PC-3 (cell line): ENCODE measurements at regions not wholly inside any gene's neighbourhood (a gene's known extent, or its start where the extent isn't known, plus 50 kb on each side); places are given as distances from the start of the nearest gene placed in this dataset.
A peak's percentile ranks its signal among the peaks of the same experiment; 100 is the strongest.

Source experiments
- ATAC-seq: fragments of 200-7000 bp; cut with Tn5 transposase; 2 replicates; pipeline ENCODE4 v1.9.1; 2020; ENCODE audit warnings: mild to moderate bottlenecking, moderate library complexity
- BruUV-seq: library from RNA; stranded (reverse); fragments of 400-500 nt; replicated peaks from 2 replicates; lab custom pipeline; 2021; lab: Mats Ljungman, UMichigan
- CTCF ChIA-PET: fragments of 300-600 bp; sonication (Branson Sonifier 250); formaldehyde crosslinking; loops from one replicate; lab custom pipeline; 2022; ENCODE audit warnings: antibody characterized with exemption; lab: Charles Lee
- POLR2A ChIA-PET: fragments of 300-600 bp; sonication (Branson Sonifier 250); formaldehyde crosslinking; loops from one replicate; lab custom pipeline; 2022; ENCODE audit warnings: antibody characterized with exemption; ENCODE audit not compliant: unreplicated experiment; lab: Charles Lee
- DNase-seq: peaks from one replicate; pipeline ENCODE4 v3.0.0-alpha.2; 2015
- H2AFZ ChIP-seq: fragments of 300-600 bp; sonication (generic); 2 replicates; pipeline ENCODE4 v1.6.0; 2016; ENCODE audit warnings: antibody characterized with exemption, low read length
- H3F3A ChIP-seq: fragments of 300-600 bp; sonication (generic); one replicate; pipeline ENCODE4 v1.6.0; 2017; ENCODE audit warnings: antibody characterized with exemption, low read length, control low read depth, mild to moderate bottlenecking; ENCODE audit not compliant: unreplicated experiment
- H3K27ac ChIP-seq: fragments of 300-600 bp; sonication (generic); 2 replicates; pipeline ENCODE4 v1.5.1; 2016; ENCODE audit warnings: mild to moderate bottlenecking, low read length
- H3K27me3 ChIP-seq: fragments of 300-600 bp; sonication (generic); 2 replicates; pipeline ENCODE4 v1.6.1; 2016; ENCODE audit warnings: low read length, mixed read lengths
- H3K36me3 ChIP-seq: fragments of 300-600 bp; sonication (generic); 2 replicates; pipeline ENCODE4 v1.6.1; 2016; ENCODE audit warnings: low read depth, mixed run types, low read length, mixed read lengths
- H3K4me1 ChIP-seq: fragments of 300-600 bp; sonication (generic); 2 replicates; pipeline ENCODE4 v1.5.1; 2016; ENCODE audit warnings: low read length; ENCODE audit not compliant: insufficient read depth
- H3K4me2 ChIP-seq: fragments of 300-600 bp; sonication (generic); 2 replicates; pipeline ENCODE4 v1.6.0; 2016; ENCODE audit warnings: low read length
- H3K4me3 ChIP-seq: fragments of 300-600 bp; sonication (generic); 2 replicates; pipeline ENCODE4 v1.5.1; 2016; ENCODE audit warnings: mild to moderate bottlenecking, low read length, mixed read lengths
- H3K79me2 ChIP-seq: fragments of 300-600 bp; sonication (generic); 2 replicates; pipeline ENCODE4 v1.6.1; 2017; ENCODE audit warnings: low read length, mixed read lengths
- H3K9ac ChIP-seq: fragments of 300-600 bp; sonication (generic); 2 replicates; pipeline ENCODE4 v1.6.0; 2016; ENCODE audit warnings: mild to moderate bottlenecking, low read length
- H3K9me2 ChIP-seq: fragments of 300-600 bp; sonication (generic); replicated peaks from 2 replicates; pipeline ENCODE4 v1.6.1; 2016; ENCODE audit warnings: mixed run types, low read length, mixed read lengths
- H3K9me3 ChIP-seq: fragments of 300-600 bp; sonication (generic); 2 replicates; pipeline ENCODE4 v1.6.1; 2016; ENCODE audit warnings: low read length, mixed read lengths
- H4K20me1 ChIP-seq: fragments of 300-600 bp; sonication (generic); 2 replicates; pipeline ENCODE4 v1.6.1; 2016; ENCODE audit warnings: low read length, mixed read lengths
- EZH2 ChIP-seq: fragments of 300-600 bp; sonication (generic); IDR thresholded peaks from one replicate; pipeline ENCODE4 v1.6.1; 2017; ENCODE audit warnings: antibody characterized with exemption, mild to moderate bottlenecking, low read length; ENCODE audit not compliant: unreplicated experiment
- EZH2phosphoT487 ChIP-seq: fragments of 300-600 bp; sonication (generic); IDR thresholded peaks from 2 replicates; pipeline ENCODE4 v1.6.1; 2018; ENCODE audit warnings: mild to moderate bottlenecking, antibody characterized with exemption, low read length, borderline replicate concordance
- intact Hi-C: fragments of 100-400 bp; cut with micrococcal nuclease; formaldehyde crosslinking; loops from 2 replicates; pipeline ENCODE4 v1.9.0; 2023
- TF ChIP-seq, protein P1 (sequence below): fragments of 300-600 bp; sonication (generic); conservative IDR thresholded peaks from 2 replicates; pipeline ENCODE4 v1.5.1; 2017; ENCODE audit warnings: antibody characterized with exemption, low read depth, mild to moderate bottlenecking, low read length

DNA sequence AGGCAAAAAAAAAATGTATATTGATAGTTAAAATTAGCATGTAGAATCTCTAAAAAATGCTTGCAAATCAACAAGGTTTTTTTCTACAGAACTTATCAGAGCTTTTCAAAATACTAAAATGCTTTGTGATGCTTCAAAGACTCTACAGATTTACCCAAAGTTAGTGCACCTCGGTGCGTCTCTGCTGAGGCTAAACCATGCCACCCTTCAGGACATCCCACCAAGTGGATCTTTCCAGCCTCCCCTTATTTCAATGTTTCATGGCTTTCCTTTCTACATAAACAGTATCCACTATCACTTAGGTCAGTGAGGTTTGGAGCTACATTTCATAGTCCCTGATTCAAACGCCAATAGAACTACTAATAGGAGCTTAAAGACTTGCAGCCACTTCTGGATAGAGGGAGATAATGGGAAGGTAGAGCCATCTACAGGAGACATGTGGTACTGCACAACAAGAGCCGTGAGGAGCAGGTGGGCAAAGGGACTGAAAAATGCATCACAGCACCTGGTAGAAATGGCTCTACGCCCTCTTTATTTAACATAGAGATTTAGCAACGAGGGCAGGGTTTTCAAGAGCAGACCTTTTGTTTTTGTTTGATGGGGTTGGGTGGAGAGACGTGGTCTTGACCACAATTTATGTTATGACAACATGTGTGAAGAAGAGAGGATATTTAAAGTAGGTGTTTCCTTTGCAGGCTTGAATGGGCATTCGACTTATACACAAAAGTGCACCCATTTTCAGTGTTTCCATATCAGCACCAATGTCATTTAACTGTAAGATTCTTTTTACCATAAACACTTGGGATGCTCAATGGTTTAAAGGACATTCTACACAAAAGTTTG is 56.1 kb upstream of the SLC35G4 start:
- ChIA-PET POLR2A (interaction anchor here (0.5 kb wide), 1 partner anchor 17 kb away, joined by 4 read pairs; no protein-coding TSS in a partner anchor), CTCF (interaction anchor here (0.5 to 1.2 kb wide), 3 partner anchors 97 to 242 kb away, joined by 3 to 14 read pairs (median 3); no protein-coding TSS in a partner anchor)
- no peaks in the 10 kb centered on the region for H3K79me2 ChIP-seq
- peaks cover 61% of the 10 kb centered on the region for H3K27me3 ChIP-seq
- no peak overlapping the region for H2AFZ ChIP-seq
- DNase-seq (peak; percentile 78), ATAC-seq (peak; percentile 89)
- H3K9me2 ChIP-seq = no peaks in the 10 kb centered on the region
- H4K20me1 ChIP-seq = no peaks in the 10 kb centered on the region
- no peaks in the 10 kb centered on the region for H3F3A ChIP-seq
- BruUV-seq = no TSS peak
- H3K4me2 ChIP-seq = no peak overlapping the region
- no peak for TF ChIP-seq EZH2phosphoT487
- TF ChIP-seq, protein P1, sequence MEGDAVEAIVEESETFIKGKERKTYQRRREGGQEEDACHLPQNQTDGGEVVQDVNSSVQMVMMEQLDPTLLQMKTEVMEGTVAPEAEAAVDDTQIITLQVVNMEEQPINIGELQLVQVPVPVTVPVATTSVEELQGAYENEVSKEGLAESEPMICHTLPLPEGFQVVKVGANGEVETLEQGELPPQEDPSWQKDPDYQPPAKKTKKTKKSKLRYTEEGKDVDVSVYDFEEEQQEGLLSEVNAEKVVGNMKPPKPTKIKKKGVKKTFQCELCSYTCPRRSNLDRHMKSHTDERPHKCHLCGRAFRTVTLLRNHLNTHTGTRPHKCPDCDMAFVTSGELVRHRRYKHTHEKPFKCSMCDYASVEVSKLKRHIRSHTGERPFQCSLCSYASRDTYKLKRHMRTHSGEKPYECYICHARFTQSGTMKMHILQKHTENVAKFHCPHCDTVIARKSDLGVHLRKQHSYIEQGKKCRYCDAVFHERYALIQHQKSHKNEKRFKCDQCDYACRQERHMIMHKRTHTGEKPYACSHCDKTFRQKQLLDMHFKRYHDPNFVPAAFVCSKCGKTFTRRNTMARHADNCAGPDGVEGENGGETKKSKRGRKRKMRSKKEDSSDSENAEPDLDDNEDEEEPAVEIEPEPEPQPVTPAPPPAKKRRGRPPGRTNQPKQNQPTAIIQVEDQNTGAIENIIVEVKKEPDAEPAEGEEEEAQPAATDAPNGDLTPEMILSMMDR = peak; percentile 92
- no peak overlapping the region for H3K9ac ChIP-seq
- H3K36me3 ChIP-seq = no peaks in the 10 kb centered on the region
- H3K27ac ChIP-seq = no peak overlapping the region
- no peaks in the 10 kb centered on the region for H3K9me3 ChIP-seq
- intact Hi-C loops = loop anchor here (1.0 kb wide), 2 partner anchors 243 to 702 kb away; no protein-coding TSS in a partner anchor
- H3K4me1 ChIP-seq = no peaks in the 10 kb centered on the region
- H3K4me3 ChIP-seq = no peak overlapping the region

DNA sequence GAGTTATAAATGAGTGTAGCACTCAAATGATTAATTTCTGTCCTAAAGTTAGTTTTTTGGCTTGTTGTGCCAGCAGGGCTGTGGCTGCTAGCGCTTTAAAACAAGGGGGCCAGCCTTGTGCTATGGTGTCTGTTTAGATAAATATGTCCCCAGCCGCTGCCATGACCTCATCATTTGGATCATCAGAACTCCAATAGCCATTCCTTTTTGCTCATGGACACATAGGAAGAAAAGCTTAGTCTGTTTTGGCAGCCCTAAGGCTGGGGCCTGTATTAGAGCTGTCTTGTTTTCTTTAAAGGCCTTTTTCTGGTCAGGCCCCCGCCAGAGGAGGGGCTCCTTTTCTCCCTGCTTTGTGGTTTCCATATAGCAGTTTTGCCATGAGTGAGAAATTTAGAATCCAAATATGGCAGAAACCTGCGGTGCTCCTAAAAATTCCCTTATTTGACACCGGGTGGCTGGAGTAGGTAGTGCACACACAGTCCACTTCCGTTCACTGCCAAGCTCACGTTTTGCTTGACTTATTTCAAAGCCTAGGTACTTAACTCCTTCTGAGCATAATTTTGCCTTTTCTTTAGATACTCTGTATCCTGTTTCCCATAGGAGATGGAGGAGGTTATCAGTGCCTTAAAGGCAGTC is 60.4 kb upstream of the SLC35G4 start:
- no peaks in the 10 kb centered on the region for H3K9me2 ChIP-seq
- H3K27ac ChIP-seq = no peak overlapping the region
- H3K4me1 ChIP-seq = no peaks in the 10 kb centered on the region
- ATAC-seq = no peak
- H2AFZ ChIP-seq = no peak overlapping the region
- POLR2A ChIA-PET = no interaction called here
- H3F3A ChIP-seq = no peaks in the 10 kb centered on the region
- no peaks in the 10 kb centered on the region for H3K36me3 ChIP-seq
- H4K20me1 ChIP-seq = no peaks in the 10 kb centered on the region
- intact Hi-C loops = no loop called here
- no peaks in the 10 kb centered on the region for H3K79me2 ChIP-seq
- peaks cover 41% of the 10 kb centered on the region for H3K27me3 ChIP-seq
- no TSS peak for BruUV-seq
- no peak overlapping the region for H3K9ac ChIP-seq
- H3K4me2 ChIP-seq = no peak overlapping the region
- DNase-seq = no peak
- TF ChIP-seq, protein P1 = no peak
- no peak for TF ChIP-seq EZH2
- TF ChIP-seq EZH2phosphoT487 = no peak
- CTCF ChIA-PET = no interaction called here
- H3K4me3 ChIP-seq = no peak overlapping the region
- H3K9me3 ChIP-seq = peaks cover 15% of the 10 kb centered on the region; the same call in 1 of the 2 replicates

DNA sequence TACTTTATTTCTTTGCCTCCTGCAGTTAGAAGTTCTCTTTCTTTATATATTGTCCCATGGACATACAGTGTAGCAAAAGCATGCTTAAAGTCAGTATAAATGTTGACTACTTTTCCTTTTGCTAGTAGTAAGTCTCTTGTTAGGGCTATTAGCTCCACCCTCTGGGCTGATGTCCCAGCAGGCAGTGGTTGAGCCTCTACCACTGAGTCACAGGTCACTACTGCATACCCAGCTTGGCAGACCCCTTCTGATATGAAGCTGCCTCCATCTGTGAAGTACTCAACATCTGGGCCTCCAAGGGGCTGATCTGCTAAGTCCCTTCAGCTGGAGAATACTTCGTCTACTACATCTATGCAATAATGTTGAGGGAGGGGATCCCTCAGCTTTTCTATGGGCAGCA is 61.0 kb upstream of the SLC35G4 start:
- H3K4me3 ChIP-seq = no peak overlapping the region
- DNase-seq (no peak), ATAC-seq (no peak)
- H3K4me1 ChIP-seq = no peaks in the 10 kb centered on the region
- POLR2A ChIA-PET = no interaction called here
- H3K9me2 ChIP-seq = no peaks in the 10 kb centered on the region
- intact Hi-C loops = no loop called here
- H2AFZ ChIP-seq = no peak overlapping the region
- BruUV-seq = no TSS peak
- H3K27me3 ChIP-seq = peaks cover 39% of the 10 kb centered on the region
- H3K79me2 ChIP-seq = no peaks in the 10 kb centered on the region
- TF ChIP-seq EZH2 = no peak
- TF ChIP-seq, protein P1 = no peak
- TF ChIP-seq EZH2phosphoT487 = no peak
- no peak overlapping the region for H3K4me2 ChIP-seq
- no peaks in the 10 kb centered on the region for H3F3A ChIP-seq
- H3K9me3 ChIP-seq = peaks cover 22% of the 10 kb centered on the region; the same call in 1 of the 2 replicates
- no peak overlapping the region for H3K9ac ChIP-seq
- H3K36me3 ChIP-seq = no peaks in the 10 kb centered on the region
- CTCF ChIA-PET = no interaction called here
- H3K27ac ChIP-seq = no peak overlapping the region
- H4K20me1 ChIP-seq = no peaks in the 10 kb centered on the region
